GM12873 (cell line): ENCODE measurements at regions not wholly inside any gene's neighbourhood (a gene's known extent, or its start where the extent isn't known, plus 50 kb on each side); places are given as distances from the start of the nearest gene placed in this dataset.

Source experiments
- CTCF ChIP-seq: IDR thresholded peaks from 2 replicates; pipeline ENCODE4 v1.5.1; 2012; ENCODE audit warnings: low read depth, mild to moderate bottlenecking, moderate library complexity, low read length, control low read depth; ENCODE audit not compliant: insufficient read depth; ENCODE audit errors: missing control alignments

GRCh38 chr2:238716171-238716570 lies 131.7 kb upstream of the TWIST2 start:
- no peak for TF ChIP-seq CTCF

- no peak for TF ChIP-seq CTCF
Observed at GRCh38 chr2:238716585-238716984, 131.3 kb upstream of the TWIST2 start.

- no peak for TF ChIP-seq CTCF
Observed at GRCh38 chr2:238717084-238717483, 130.8 kb upstream of the TWIST2 start.

- no peak for TF ChIP-seq CTCF
Observed at GRCh38 chr2:238719641-238720040, 128.2 kb upstream of the TWIST2 start.

GRCh38 chr2:238720232-238720672 lies 127.6 kb upstream of the TWIST2 start:
- peak; percentile 61 for TF ChIP-seq CTCF

GRCh38 chr2:238722181-238722580 lies 125.7 kb upstream of the TWIST2 start:
- TF ChIP-seq CTCF: no peak

GRCh38 chr2:238722883-238723282 lies 125.0 kb upstream of the TWIST2 start:
- TF ChIP-seq CTCF: no peak
